Mammary epithelial cell (primary cell): ENCODE measurements at regions not wholly inside any gene's neighbourhood (a gene's known extent, or its start where the extent isn't known, plus 50 kb on each side); places are given as distances from the start of the nearest gene placed in this dataset.

ENCODE experiments used
- CTCF ChIP-seq, 2 donors: IDR thresholded peaks in 1 of 2; conservative IDR thresholded peaks in 1 of 2; 2 replicates each; pipeline ENCODE4 v1.5.1; 2011 to 2012; ENCODE audit warnings: inconsistent platforms in 2 of 2, low read length in 2 of 2, mild to moderate bottlenecking in 2 of 2, control low read depth in 1 of 2, low read depth in 1 of 2; ENCODE audit not compliant: insufficient read depth in 1 of 2; ENCODE audit errors: extremely low read depth in 1 of 2
- EZH2 ChIP-seq: IDR thresholded peaks from 2 replicates; pipeline ENCODE4 v1.6.1; 2012; ENCODE audit warnings: low read length, inconsistent platforms, borderline replicate concordance

GRCh38 chr15:96398776-96399175, 68.3 kb downstream of the NR2F2 start:
- TF ChIP-seq CTCF (conservative IDR thresholded peaks at IDR 0.05 in 1 of 2, IDR thresholded peaks at IDR 0.05 in 1 of 2; ENCODE audit: extremely low read depth in 1 of 2, insufficient read depth in 1 of 2, low read depth in 1 of 2, low read length in 2 of 2) (no peak), EZH2 (no peak)
